HUDEP-2 (cell line): ENCODE measurements at regions not wholly inside any gene's neighbourhood (a gene's known extent, or its start where the extent isn't known, plus 50 kb on each side); places are given as distances from the start of the nearest gene placed in this dataset.
"Not testable (repeated sequence)": the region's sequence is repeated elsewhere in the genome, so short reads cannot be mapped to it uniquely, and the experiment has no call there.

Experiments used
- DNase-seq, 76 experiments: peaks; one replicate each; lab custom pipeline; 2025; ENCODE audit not compliant: unreplicated experiment in 76 of 76; lab: John Stamatoyannopoulos, UW

DNA sequence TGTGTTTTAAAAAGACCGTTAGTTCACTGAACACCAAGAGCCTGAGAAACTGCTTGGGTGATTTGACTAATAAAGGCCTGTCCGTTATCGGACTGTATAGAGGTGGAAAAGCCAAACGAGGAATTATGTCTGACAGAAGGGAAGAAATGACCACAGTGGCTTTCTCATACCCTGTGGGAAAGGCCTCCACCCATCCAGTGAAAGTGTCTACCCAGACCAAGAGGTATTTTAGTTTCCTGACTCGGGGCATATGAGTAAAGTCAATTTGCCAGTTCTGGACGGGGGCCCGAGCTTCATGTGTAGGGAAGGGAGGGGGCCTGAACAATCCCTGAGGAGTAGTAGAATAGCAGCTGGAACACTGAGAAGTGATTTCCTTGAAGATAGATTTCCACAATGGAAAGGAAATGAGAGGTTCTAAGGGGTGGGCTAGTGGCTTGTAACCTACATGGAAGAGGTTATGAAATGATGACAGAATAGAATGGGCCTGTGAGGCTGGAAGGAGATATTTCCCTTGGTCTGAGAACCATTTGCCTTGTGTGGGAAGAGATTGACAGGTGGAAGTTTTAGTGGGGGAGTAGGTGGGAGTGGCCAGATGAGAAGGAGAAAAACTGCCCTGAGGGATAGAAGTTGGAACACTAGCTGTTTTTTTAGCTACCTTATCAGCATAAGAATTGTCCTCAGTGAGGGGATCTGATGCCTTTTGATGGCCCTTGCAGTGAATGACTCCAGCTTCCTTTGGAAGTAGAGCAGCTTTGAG lies 106.4 kb upstream of the PPM1J start:
- not testable (repeated sequence) for DNase-seq

DNA sequence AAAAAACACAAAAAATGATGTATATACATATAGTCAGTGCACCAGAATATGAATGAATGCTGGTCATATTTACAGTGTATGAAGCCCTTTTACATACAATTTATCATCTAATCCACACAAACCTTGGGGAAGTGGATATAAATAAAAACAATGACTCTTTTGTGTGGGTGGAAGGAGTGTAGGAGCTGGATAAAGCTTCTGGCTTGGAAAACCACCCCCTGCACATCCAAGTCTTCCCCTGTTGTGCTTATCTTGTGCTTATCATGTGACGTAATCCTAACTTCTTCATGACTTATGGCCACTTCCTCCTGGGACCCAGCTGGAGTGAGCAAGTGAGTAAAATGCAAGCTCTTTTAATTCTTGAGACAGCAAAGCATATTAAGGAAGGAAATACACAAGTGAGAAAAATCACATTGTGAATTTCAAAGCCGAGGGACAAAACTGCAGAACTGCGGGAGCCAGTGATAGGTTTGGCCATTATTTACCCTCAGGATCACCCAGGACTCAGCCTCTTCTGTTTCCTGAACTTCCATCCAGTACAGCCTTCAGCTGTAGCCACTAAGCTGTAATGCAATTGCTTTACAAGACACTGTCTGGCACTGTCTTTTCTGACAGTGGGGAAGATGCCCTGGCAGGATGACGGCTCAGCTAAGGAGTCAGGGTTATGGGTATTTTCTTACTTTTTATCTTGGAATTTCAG lies 104.0 kb upstream of the PPM1J start:
- peak in 9 of 76 experiments; percentile 2 to 23 (median 9) for DNase-seq

- DNase-seq: no peak
Measured at GRCh38 chr1:112817555-112818373, 102.6 kb upstream of the PPM1J start.

- DNase-seq: no peak
Measured at GRCh38 chr1:112815376-112815775, 100.2 kb upstream of the PPM1J start.

GRCh38 chr1:112814645-112815044 lies 99.5 kb upstream of the PPM1J start:
- not testable (repeated sequence) for DNase-seq

- DNase-seq: peak in 65 of 76 experiments; percentile 4 to 83 (median 55)
Measured at GRCh38 chr1:112808861-112809684, 93.9 kb upstream of the PPM1J start.

GRCh38 chr1:112807999-112808398 lies 92.9 kb upstream of the PPM1J start:
- DNase-seq: no peak

DNA sequence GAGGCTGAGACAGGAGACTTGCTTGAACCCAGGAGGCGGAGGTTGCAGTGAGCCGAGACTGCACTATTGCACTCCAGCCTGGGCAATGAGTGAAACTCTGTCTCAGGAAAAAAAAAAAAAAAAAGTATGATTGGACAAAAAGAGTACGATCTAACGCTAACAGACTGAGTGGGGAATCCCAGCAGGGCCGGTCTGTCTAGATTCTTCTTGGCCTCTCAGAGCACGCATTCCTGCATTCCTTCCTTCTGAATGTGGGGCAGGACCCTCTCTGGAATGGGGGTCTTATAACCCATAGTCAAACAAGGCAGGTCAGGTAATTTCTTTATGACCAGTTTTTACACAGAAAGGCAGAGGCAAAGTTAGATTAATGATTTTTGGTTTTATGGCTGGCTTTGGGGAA lies 92.0 kb upstream of the PPM1J start:
- DNase-seq: no peak

DNA sequence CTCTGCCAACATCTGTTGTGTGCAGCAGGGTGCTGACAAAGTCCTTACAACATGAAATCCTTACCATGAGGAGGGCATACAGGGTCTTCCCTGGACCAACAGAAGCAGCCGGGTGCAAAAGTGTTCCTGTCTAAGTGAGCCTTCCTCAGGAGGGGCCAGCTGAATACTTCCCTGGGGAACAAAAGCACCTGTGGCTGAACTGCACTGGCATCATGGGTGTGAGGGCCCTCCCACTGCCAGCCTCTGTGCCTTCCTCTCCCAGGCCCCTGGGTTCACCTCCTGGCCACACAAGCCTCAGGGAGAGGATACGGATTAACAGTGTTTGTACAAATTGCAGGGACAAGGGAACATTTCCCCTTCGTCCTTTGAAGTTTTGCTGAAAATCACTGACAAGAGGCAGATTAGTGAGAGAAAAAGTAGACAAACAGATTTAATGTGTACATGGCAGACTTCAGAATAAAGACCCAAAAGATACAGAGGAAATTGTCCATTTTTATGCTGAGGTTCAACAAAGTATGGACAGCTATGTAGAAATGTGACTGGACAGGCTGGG lies 91.0 kb upstream of the PPM1J start:
- DNase-seq: no peak

GRCh38 chr1:112805155-112805853 lies 90.2 kb upstream of the PPM1J start:
- DNase-seq: no peak

DNA sequence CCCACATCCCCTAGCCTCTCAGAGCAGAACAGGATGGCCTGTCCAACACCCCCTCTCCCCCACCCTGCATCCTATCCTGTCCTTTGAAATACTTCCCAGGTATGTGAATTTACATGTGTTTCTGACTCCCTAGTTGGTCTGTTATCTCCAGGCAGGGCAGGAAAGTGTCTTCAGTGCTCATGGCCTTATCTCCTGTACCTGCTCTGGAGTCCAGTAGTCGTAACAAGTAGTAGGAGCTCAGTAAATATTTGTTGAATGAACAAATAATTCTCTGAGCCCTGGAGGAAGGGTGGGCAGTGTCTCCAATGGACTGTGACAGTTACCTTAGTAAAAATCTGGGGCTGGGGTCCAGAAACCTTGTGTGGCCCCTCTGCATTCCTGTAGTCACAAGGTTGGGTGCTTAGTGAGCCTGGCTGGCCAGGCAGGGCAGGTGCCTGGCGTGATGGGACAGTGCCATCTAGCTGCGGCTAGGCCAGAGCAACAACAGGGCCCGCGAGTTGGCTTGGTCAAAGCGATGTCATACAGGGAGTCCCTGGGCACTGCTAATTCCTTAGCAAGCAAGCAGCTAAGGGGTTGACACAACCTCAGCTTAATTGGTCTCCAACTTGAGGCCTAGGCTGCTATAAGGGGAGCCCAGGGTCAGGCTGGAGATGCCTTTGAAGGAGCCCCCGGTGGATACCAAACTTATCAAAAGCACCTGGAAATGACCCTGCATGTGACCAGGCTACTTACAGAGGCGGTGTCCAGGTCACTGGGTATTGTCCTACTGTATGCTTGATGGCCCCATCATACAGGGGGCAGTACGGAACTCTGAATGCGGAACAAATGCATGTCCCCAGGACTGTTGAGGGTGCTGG lies 89.0 kb upstream of the PPM1J start:
- DNase-seq: peak in 66 of 76 experiments; percentile 4 to 80 (median 48)

- no peak for DNase-seq
Measured at GRCh38 chr1:112800289-112800688, 85.2 kb upstream of the PPM1J start.

DNA sequence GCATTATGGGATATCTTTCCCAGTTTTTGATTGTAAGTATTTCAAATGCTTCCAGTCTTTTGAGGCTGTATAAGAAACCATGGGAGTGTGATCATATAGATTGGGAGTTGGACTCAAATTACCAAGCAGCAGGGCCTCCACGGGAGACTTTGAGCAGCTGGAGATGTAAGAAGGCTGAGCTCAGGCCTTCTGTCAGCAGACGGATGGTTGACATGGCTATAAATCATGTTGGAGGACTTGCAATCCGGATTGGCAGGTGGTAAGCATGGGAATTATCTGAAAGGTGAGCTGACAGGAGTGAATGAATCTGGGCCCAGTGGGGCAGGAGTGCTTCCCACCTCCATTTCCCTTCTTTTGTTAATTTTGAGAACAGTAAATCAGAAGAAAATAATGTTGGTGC lies 83.2 kb upstream of the PPM1J start:
- DNase-seq: no peak

- DNase-seq: no peak
Measured at GRCh38 chr1:112797224-112797623, 82.1 kb upstream of the PPM1J start.

- DNase-seq: no peak
Measured at GRCh38 chr1:112794654-112795239, 79.6 kb upstream of the PPM1J start.

GRCh38 chr1:112793631-112794565 lies 78.8 kb upstream of the PPM1J start:
- no peak for DNase-seq

DNA sequence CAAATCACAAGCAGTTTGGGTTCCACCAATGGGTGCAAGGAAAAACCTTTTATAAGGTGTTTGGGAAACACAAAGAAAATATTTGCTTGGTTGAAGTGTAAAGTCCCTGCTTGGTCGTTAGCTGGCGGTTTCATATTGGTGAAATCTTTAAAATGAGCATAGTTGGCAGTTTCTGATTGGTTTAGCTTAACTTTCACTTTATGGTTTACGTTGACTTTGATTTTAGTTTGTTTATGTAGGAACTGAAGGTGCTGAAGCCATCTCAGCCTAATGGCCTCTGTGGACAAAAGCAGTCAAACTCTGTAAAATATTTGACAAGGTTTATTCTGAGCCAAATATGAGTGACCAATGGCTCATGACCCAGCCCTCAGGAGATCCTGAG lies 76.6 kb upstream of the PPM1J start:
- DNase-seq: no peak
